PC-3 (cell line): ENCODE measurements at regions not wholly inside any gene's neighbourhood (a gene's known extent, or its start where the extent isn't known, plus 50 kb on each side); places are given as distances from the start of the nearest gene placed in this dataset.

Experiments
- CTCF ChIP-seq: fragments of 300-600 bp; sonication (generic); conservative IDR thresholded peaks from 2 replicates; pipeline ENCODE4 v1.5.1; 2017; ENCODE audit warnings: antibody characterized with exemption, low read depth, mild to moderate bottlenecking, low read length
- EZH2 ChIP-seq: fragments of 300-600 bp; sonication (generic); IDR thresholded peaks from one replicate; pipeline ENCODE4 v1.6.1; 2017; ENCODE audit warnings: antibody characterized with exemption, mild to moderate bottlenecking, low read length; ENCODE audit not compliant: unreplicated experiment

GRCh38 chr1:173100476-173101107, 49.9 kb upstream of the TNFSF18 start:
- TF ChIP-seq CTCF (no peak), EZH2 (no peak)
